Erythroblast (primary cell): ENCODE measurements at regions not wholly inside any gene's neighbourhood (a gene's known extent, or its start where the extent isn't known, plus 50 kb on each side); places are given as distances from the start of the nearest gene placed in this dataset.

Source experiments
- GATA1 ChIP-seq: IDR thresholded peaks from 2 replicates; pipeline ENCODE4 v1.6.1; 2011; ENCODE audit warnings: low read depth, mild to moderate bottlenecking, control low read depth, low read length, moderate library complexity
- POLR2A ChIP-seq: IDR thresholded peaks from 2 replicates; pipeline ENCODE4 v1.6.1; 2011; ENCODE audit warnings: mild to moderate bottlenecking, low read length

- TF ChIP-seq POLR2A = no peak
- TF ChIP-seq GATA1 = no peak
These were observed 64.3 kb upstream of the RTN4 start for GRCh38 chr2:55114597-55114996.
